HTR-8/SVneo (cell line): ENCODE measurements at regions not wholly inside any gene's neighbourhood (a gene's known extent, or its start where the extent isn't known, plus 50 kb on each side); places are given as distances from the start of the nearest gene placed in this dataset.

Experiments
- DNase-seq: peaks from one replicate; pipeline ENCODE4 v3.0.0; 2011; ENCODE audit warnings: low spot score, mixed read lengths; ENCODE audit not compliant: insufficient read length
- FAIRE-seq: peaks from 2 replicates; lab custom pipeline; 2011; peaks lifted over from hg19 to GRCh38; lab: Jason Lieb, UNC

- no peak for FAIRE-seq
- DNase-seq = no peak
Observed at GRCh38 chr2:188897096-188897495, 77.1 kb upstream of the COL3A1 start.

GRCh38 chr2:188898261-188898660 is 75.9 kb upstream of the COL3A1 start:
- DNase-seq (no peak), FAIRE-seq (no peak)

GRCh38 chr2:188902901-188903491 is 71.2 kb upstream of the COL3A1 start:
- FAIRE-seq = peak; percentile 86

GRCh38 chr2:188903740-188904139 is 70.4 kb upstream of the COL3A1 start:
- no peak for FAIRE-seq
- no peak for DNase-seq

More at GRCh38 chr2:188902901-188903491, 71.2 kb upstream of the COL3A1 start:
- DNase-seq = peak; percentile 6

- FAIRE-seq (no peak), DNase-seq (no peak)
Observed at GRCh38 chr2:188909036-188909435, 65.1 kb upstream of the COL3A1 start.

- DNase-seq = no peak
- no peak for FAIRE-seq
Observed at GRCh38 chr2:188916736-188917135, 57.4 kb upstream of the COL3A1 start.

- DNase-seq (no peak), FAIRE-seq (no peak)
Observed at GRCh38 chr2:188917632-188918031, 56.5 kb upstream of the COL3A1 start.

GRCh38 chr2:188919824-188920223 is 54.3 kb upstream of the COL3A1 start:
- FAIRE-seq = no peak
- DNase-seq = no peak

- no peak for DNase-seq
- FAIRE-seq = no peak
Observed at GRCh38 chr2:188922191-188922590, 52.0 kb upstream of the COL3A1 start.
